Central memory CD8-positive, alpha-beta T cell (primary cell): ENCODE measurements at regions not wholly inside any gene's neighbourhood (a gene's known extent, or its start where the extent isn't known, plus 50 kb on each side); places are given as distances from the start of the nearest gene placed in this dataset.

Experiments used
- ATAC-seq: fragments of 150-1000 bp; cut with Tn5 transposase; replicated peaks from 2 replicates; pipeline ENCODE4 v1.10.0; 2022; ENCODE audit warnings: mild to moderate bottlenecking, moderate FRiP score, moderate number of reproducible peaks; ENCODE audit not compliant: poor library complexity, severe bottlenecking; ENCODE audit errors: extremely low read depth
- DNase-seq, 2 donors: peaks; one replicate each; pipeline ENCODE4 v3.0.0; 2021; ENCODE audit warnings: low spot score in 2 of 2
- H3K27ac Mint-ChIP-seq: one replicate; pipeline ENCODE4 v1.8.0; 2022; ENCODE audit warnings: low read depth, mild to moderate bottlenecking, moderate library complexity, mixed read lengths
- H3K27me3 Mint-ChIP-seq: one replicate; pipeline ENCODE4 v1.8.0; 2022; ENCODE audit warnings: mixed read lengths
- H3K36me3 Mint-ChIP-seq: one replicate; pipeline ENCODE4 v1.8.0; 2022; ENCODE audit warnings: mild to moderate bottlenecking, moderate library complexity, mixed read lengths; ENCODE audit not compliant: insufficient read depth
- H3K4me1 Mint-ChIP-seq: one replicate; pipeline ENCODE4 v1.8.0; 2022; ENCODE audit warnings: mixed read lengths
- H3K4me3 Mint-ChIP-seq: one replicate; pipeline ENCODE4 v1.8.0; 2022; ENCODE audit warnings: mild to moderate bottlenecking, moderate library complexity, mixed read lengths
- H3K9me3 Mint-ChIP-seq: one replicate; pipeline ENCODE4 v1.8.0; 2022; ENCODE audit warnings: mixed read lengths

DNA sequence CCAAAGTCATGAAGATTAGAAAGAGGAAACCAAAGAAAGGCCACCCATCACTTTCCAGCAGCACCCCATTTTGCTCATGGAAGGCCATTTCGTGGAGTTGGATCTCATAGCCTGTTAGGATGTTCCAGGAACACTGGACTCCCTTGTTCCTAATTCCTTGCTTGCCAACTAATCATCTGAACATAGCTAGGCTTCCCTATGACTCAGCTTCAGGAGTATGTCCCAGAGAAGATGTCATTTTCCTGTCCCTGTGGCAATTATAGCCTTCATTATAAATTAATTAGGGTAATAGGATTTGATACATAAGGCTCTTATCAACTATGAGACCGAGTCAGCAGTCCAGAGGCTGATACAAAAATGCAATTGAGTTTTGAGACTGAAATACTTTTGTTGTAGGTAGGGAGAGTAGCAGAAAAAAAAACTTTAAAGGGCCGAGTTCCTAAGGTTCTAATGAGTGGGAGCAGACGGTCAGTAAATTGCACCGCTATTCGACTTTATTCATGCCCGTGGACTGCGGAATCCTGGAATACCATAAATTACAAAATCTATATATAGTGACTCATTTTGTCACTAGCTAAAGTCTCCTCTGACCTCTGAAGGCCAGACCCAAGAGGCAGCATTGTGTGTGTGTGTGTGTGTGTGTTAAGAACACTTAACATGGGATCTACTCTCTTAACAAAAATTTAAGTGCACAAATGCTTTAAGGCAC is 311.8 kb downstream of the FBXO15 start:
- no peaks in the 10 kb centered on the region for H3K4me1 Mint-ChIP-seq
- H3K9me3 Mint-ChIP-seq = no peaks in the 10 kb centered on the region
- H3K27ac Mint-ChIP-seq = no peak overlapping the region
- H3K4me3 Mint-ChIP-seq = no peak overlapping the region
- H3K27me3 Mint-ChIP-seq = no peaks in the 10 kb centered on the region
- peaks cover 2% of the 10 kb centered on the region for H3K36me3 Mint-ChIP-seq
- no peak for DNase-seq
- no peak for ATAC-seq

DNA sequence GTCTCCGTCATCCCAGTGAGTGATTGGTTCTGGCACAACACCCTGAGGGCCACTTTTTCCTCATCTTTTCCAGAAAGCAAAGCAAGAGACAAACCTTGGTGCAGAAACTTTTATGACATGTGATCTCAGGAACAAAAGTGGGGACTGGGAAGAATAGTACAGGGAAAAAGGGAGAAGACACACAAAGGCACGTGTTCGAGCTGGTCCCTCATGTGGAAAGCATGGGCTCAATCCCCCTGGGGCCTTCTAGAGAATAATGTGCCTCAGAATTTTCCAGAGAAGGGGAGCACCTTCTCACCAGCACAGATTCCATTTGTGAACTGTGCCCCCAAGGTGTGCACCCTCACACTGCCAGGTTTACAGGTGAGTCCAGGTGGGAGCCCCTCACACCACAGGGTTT is 312.6 kb downstream of the FBXO15 start:
- no peak overlapping the region for H3K4me3 Mint-ChIP-seq
- H3K9me3 Mint-ChIP-seq = peaks cover 1% of the 10 kb centered on the region
- DNase-seq = no peak
- no peak overlapping the region for H3K27ac Mint-ChIP-seq
- H3K36me3 Mint-ChIP-seq = peaks cover 2% of the 10 kb centered on the region
- H3K27me3 Mint-ChIP-seq = no peaks in the 10 kb centered on the region
- H3K4me1 Mint-ChIP-seq = no peaks in the 10 kb centered on the region
- no peak for ATAC-seq

DNA sequence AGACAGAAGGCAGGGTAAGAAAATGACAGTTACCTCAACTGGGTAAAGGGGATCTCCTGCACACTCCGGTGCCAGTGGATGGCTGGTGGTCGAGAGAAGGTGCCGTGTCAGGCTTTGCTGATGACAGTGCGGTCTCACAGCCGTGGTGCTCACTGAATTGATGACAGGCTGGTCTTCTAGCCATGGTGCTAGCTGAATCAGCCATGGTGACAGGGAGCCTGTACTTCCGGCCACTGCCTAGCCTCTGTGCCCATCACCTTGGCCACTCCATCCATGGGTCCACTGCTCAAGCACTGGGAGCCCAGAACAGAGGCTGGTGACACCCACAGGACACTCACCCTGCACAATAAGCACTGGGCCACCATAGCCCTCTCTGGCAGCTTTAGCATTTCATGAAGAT is 315.9 kb downstream of the FBXO15 start:
- Mint-ChIP-seq H3K4me1 (no peaks in the 10 kb centered on the region), H3K36me3 (peaks cover 2% of the 10 kb centered on the region)
- ATAC-seq = no peak

DNA sequence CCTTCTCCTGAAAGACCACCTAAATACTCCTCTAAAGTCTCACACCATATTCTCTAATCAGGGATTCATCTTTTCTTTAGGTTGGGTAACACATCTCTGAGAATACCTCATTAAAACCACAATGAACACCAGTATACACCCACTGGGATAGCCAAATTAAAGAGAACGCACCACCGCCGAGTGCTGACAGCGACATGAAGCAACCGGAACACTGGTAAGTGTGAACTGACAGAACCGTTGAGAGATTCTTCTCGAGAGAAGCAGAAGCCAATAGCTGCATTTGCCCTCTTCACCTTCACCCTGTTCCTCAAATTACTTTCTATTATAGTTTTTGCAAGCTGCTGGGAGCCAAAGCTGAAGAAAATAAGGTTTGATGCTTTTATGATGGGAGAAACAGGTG is 318.5 kb downstream of the FBXO15 start:
- H3K9me3 Mint-ChIP-seq = peaks cover 5% of the 10 kb centered on the region

More for the DNA sequence above, 315.9 kb downstream of the FBXO15 start:
- Mint-ChIP-seq H3K27me3 (no peaks in the 10 kb centered on the region), H3K27ac (no peak overlapping the region), H3K9me3 (peaks cover 5% of the 10 kb centered on the region), H3K4me3 (no peak overlapping the region)
- no peak for DNase-seq

DNA sequence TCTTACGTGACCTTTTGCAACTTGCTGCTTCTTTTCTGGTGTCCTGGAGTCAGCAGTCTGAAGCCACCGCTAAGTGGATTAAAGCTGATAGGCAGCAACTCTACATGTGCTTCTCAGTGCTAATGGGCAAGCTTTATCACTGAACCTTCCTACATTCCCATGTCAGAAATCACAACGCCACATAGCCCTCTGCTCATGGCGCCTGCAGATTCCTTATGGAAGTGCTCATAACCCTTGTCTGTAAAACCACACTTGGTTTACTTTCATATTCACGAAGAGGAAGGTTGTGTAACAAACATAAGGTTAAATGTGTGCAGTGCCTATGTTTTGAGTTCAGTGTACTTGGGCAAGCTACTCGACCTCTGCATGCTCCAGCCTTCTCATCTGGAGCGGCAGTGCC is 319.8 kb downstream of the FBXO15 start:
- DNase-seq (no peak), ATAC-seq (no peak)
- Mint-ChIP-seq H3K4me1 (no peaks in the 10 kb centered on the region), H3K36me3 (no peaks in the 10 kb centered on the region), H3K27me3 (no peaks in the 10 kb centered on the region), H3K27ac (no peak overlapping the region), H3K9me3 (peaks cover 5% of the 10 kb centered on the region), H3K4me3 (no peak overlapping the region)

More for the DNA sequence above, 318.5 kb downstream of the FBXO15 start:
- DNase-seq (no peak), ATAC-seq (no peak)
- Mint-ChIP-seq H3K4me3 (no peak overlapping the region), H3K4me1 (no peaks in the 10 kb centered on the region), H3K27ac (no peak overlapping the region), H3K27me3 (no peaks in the 10 kb centered on the region), H3K36me3 (peaks cover 2% of the 10 kb centered on the region)

DNA sequence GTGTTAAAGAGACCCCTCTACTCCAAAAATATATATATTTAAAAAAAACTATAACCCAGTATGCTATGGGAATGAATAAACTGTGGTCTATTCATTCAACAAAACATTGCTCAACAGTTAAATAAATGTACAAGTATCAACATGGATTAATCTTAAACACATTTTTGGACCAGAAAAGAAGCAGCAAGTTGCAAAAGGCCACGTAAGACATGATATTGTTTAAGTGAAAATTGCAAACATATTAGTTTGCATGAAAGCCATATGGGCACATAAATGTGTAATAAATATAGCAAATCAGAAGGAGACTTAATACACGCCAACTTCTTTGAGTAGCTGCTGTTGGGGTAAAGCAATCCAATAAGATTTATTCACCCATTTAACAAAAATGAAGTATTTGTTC is 321.5 kb downstream of the FBXO15 start:
- no peaks in the 10 kb centered on the region for H3K4me1 Mint-ChIP-seq
- DNase-seq = no peak
- no peaks in the 10 kb centered on the region for H3K27me3 Mint-ChIP-seq
- H3K27ac Mint-ChIP-seq = no peak overlapping the region
- no peak overlapping the region for H3K4me3 Mint-ChIP-seq
- ATAC-seq = no peak
- no peaks in the 10 kb centered on the region for H3K36me3 Mint-ChIP-seq
- peaks cover 5% of the 10 kb centered on the region for H3K9me3 Mint-ChIP-seq

DNA sequence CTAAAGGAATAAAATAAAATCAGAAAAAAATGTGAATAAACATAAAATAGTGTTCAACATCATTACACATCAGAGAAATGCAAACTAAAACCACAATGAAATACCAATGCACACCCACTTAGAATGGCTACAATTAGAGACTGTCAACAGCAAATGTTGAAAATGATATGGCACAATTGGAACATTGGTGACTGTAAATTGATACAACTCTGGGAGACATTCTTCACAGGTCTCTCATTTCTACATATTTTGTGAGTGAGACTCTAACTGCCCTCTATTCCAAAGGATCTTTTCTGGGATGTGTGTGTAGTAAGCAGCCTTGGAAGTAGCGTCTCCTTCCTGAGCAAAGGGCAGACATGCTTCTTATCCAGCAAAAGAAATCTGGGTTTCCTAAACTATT is 323.0 kb downstream of the FBXO15 start:
- Mint-ChIP-seq H3K27ac (no peak overlapping the region), H3K36me3 (no peaks in the 10 kb centered on the region), H3K27me3 (no peaks in the 10 kb centered on the region), H3K4me1 (no peaks in the 10 kb centered on the region), H3K9me3 (peaks cover under 1% of the 10 kb centered on the region), H3K4me3 (no peak overlapping the region)
- no peak for DNase-seq
- no peak for ATAC-seq

DNA sequence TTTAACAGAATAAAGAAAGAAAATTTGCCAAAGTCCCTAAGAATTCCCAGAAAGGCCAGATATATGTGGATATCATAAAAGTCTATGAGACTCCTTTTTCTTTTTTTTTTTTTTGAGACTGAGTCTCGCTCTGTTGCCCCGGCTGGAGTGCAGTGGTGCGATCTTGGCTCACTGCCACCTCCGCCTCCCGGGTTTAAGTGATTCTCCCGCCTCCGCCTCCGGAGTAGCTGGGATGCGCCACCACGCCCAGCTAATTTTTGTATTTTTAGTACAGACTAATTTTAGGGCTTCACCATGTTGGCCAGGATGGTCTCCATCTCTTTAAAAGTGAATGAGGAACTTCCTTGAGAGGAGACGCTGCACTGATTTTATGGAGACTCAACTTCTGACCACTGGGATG is 335.2 kb downstream of the FBXO15 start:
- H3K36me3 Mint-ChIP-seq = no peaks in the 10 kb centered on the region
- H3K4me3 Mint-ChIP-seq = no peak overlapping the region
- H3K4me1 Mint-ChIP-seq = no peaks in the 10 kb centered on the region
- no peak for ATAC-seq
- no peak overlapping the region for H3K27ac Mint-ChIP-seq
- H3K27me3 Mint-ChIP-seq = no peaks in the 10 kb centered on the region
- H3K9me3 Mint-ChIP-seq = no peaks in the 10 kb centered on the region
- no peak for DNase-seq

DNA sequence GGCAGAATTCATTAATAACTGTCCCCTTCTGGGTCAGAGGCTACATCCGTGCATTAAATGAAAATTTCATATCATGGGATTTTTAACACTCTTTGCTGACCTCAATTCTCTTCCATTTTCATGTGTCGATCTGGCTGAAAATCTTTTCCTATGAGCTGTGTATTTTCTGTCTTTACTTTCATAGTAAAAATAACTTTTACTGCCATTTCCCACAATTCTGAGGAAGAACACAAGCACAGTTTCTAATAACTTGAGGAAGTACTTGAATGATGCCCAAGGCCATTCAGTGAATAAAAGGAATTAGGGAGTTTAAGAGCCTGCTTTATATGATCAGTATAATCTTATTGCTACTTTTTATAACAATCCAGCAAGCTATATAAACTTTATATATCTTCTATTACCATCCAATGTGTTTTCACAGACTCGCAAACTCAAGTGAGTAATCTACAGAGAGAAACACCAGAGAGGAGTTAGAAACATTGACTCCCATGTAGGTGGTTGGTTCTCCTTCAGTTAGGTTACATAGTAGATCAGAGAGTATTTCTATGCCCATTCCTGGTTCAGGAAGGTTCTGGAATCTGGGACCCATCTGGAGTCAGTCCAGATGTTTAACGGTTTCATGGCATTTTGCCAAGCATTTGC is 340.0 kb downstream of the FBXO15 start:
- Mint-ChIP-seq H3K9me3 (no peaks in the 10 kb centered on the region), H3K4me1 (no peaks in the 10 kb centered on the region), H3K27ac (no peak overlapping the region), H3K27me3 (no peaks in the 10 kb centered on the region), H3K4me3 (no peak overlapping the region), H3K36me3 (no peaks in the 10 kb centered on the region)
- ATAC-seq (no peak), DNase-seq (no peak)

DNA sequence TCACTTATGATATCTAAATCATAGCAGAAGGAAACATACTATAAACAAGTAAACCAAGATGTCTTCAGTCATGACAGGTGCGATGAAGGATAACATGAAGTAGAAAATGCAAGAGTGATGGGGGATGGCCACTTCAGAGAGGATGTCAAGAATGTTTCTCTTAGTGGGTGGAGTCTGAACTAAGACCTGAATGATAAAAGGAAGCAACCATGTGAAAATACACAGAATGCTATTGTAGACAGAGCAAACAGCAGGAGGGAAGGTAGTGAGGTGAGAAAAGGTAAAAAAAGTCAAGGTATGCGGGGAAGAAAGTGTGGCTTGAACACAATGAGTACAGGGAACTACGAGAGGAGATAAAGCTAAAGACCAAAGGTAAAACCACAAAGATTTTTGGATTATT is 341.6 kb downstream of the FBXO15 start:
- Mint-ChIP-seq H3K27ac (no peak overlapping the region), H3K27me3 (no peaks in the 10 kb centered on the region), H3K9me3 (no peaks in the 10 kb centered on the region), H3K4me1 (no peaks in the 10 kb centered on the region), H3K4me3 (no peak overlapping the region), H3K36me3 (no peaks in the 10 kb centered on the region)
- ATAC-seq (no peak), DNase-seq (no peak)

DNA sequence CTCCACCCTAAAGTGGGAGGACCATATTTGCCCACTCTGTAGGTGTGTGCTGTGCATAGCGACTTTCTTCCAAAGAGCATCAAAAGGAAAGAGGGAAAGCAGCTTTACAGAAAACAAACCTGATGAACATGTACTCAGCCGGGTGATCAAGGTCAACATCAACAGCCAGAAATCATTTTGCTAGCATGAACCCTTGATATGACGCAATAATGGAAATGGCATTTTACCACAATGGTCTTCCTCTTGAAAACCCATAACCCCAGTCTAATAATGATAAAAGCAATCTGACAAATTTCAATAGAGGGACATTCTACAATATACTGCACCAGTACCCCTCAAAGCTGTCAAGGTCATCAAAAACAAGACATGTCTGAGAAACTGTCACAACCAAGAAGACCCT is 350.2 kb downstream of the FBXO15 start:
- ATAC-seq = no peak

DNA sequence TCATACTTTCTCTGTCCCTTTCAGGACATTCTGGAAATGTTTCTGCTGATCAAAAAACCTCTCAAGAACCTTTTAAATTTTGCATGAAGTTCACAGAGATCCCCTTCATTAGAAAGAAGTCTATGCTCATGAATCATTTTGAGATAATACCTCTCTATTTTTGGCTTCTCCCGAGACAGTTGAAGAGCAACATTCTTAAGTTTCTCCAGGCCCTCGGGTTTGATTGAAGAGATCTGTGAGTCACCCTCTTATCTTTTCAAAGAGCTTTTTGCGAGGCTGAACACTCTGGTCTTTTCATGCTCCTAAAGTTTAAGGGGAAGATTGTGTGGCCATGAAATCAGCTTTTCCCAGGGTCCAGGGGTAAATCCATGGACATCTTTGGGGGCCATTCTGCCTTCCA is 354.2 kb downstream of the FBXO15 start:
- no peaks in the 10 kb centered on the region for H3K4me1 Mint-ChIP-seq

More for the DNA sequence above, 350.2 kb downstream of the FBXO15 start:
- Mint-ChIP-seq H3K4me1 (no peaks in the 10 kb centered on the region), H3K36me3 (no peaks in the 10 kb centered on the region), H3K9me3 (peaks cover 6% of the 10 kb centered on the region), H3K27ac (no peak overlapping the region), H3K4me3 (no peak overlapping the region), H3K27me3 (no peaks in the 10 kb centered on the region)
- no peak for DNase-seq

DNA sequence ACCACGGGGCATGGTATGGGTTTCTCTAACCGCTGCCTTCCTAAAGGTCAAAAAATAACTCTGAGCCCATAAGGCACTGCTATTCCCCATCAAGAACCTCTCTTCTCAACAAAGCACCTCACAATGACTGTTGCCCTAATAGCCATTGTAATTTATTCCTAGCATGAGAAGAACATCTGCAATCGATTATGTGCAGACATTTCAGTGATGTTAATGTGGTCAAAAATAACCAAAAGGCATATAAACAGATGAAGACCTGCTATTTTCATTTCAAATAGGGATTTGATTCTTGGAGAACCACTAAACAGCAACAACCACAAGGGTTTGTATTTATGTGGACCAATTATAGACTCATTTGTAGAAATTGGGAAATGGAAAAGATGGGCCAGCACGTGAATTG is 356.6 kb downstream of the FBXO15 start:
- H3K27me3 Mint-ChIP-seq = no peaks in the 10 kb centered on the region
- ATAC-seq (no peak), DNase-seq (no peak)
- H3K36me3 Mint-ChIP-seq = no peaks in the 10 kb centered on the region
- H3K27ac Mint-ChIP-seq = no peak overlapping the region
- H3K4me1 Mint-ChIP-seq = no peaks in the 10 kb centered on the region
- no peaks in the 10 kb centered on the region for H3K9me3 Mint-ChIP-seq
- H3K4me3 Mint-ChIP-seq = no peak overlapping the region

More for the DNA sequence above, 354.2 kb downstream of the FBXO15 start:
- H3K4me3 Mint-ChIP-seq = no peak overlapping the region
- no peaks in the 10 kb centered on the region for H3K27me3 Mint-ChIP-seq
- H3K9me3 Mint-ChIP-seq = peaks cover 6% of the 10 kb centered on the region
- no peak for DNase-seq
- H3K36me3 Mint-ChIP-seq = no peaks in the 10 kb centered on the region
- no peak for ATAC-seq
- H3K27ac Mint-ChIP-seq = no peak overlapping the region
